Globus pallidus (tissue), 1 donor: ENCODE measurements at regions not wholly inside any gene's neighbourhood (a gene's known extent, or its start where the extent isn't known, plus 50 kb on each side); places are given as distances from the start of the nearest gene placed in this dataset.
"Not testable (repeated sequence)": the region's sequence is repeated elsewhere in the genome, so short reads cannot be mapped to it uniquely, and the experiment has no call there.

Experiments used
- DNase-seq: peaks from one replicate; pipeline ENCODE4 v3.0.0-alpha.2; 2015; ENCODE audit warnings: low spot score

DNA sequence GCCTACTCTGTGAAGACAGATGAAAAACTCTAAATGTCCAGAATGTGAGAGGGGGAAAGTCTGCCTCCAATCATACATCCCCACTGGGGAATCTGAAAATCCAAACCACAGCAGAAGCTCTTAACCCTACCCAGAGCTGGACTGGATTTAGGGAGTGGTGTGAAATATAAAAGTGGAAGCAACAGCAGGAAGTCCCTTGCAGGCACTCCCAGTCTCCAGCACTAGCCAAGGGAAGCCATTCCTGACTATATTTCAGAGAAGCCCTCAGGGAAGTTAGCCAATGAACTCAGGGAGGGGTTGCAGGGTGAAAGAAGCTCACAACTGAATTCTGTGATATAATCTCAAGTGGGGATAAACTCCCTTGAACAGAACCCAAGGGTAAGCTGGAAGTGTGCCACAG lies 51.5 kb downstream of the CRPPA start:
- no peak for DNase-seq

GRCh38 chr7:16369309-16369708 lies 52.0 kb downstream of the CRPPA start:
- DNase-seq: not testable (repeated sequence)

DNA sequence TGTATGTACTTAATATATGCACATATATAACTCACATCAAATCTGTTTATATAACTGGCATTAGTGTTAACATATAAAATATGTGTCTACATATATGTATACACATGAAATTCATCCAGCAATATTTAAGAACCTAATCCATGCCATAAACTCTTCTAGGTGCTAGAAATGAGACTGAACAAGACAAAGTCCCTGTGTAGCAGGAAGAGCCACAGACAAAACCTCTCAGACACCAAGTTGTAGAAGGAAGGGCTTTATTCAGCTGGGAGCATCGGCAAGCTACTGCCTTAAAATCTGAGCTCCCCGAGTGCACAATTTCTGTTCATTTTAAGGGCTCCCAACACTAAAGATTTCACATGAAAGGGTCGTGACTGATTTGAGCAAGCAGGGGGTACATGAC lies 52.5 kb downstream of the CRPPA start:
- no peak for DNase-seq

- no peak for DNase-seq
Observed at GRCh38 chr7:16367115-16367514, 54.2 kb downstream of the CRPPA start.

- no peak for DNase-seq
Observed at GRCh38 chr7:16365952-16366351, 55.4 kb downstream of the CRPPA start.

- DNase-seq: no peak
Observed at GRCh38 chr7:16365177-16365576, 56.2 kb downstream of the CRPPA start.

- no peak for DNase-seq
Observed at GRCh38 chr7:16359216-16359615, 62.1 kb downstream of the CRPPA start.

DNA sequence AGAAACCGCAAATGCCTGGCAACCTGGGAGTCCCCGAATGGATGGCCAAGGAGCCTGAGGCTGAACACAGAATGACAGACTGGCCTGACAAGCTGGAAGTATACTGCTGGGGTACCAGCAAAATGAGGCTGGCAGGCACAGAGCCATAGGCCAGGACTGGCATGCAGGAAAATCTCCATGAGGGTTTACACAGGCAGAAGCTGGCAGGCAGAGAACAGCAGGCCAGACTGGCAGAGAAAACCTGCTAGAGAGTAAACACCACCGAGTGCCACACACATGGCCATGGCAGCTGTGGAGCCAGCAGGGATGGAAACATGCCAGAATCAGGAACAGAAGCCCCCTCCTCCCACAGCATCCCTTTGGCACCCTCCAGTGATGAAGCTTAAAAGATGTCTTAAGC lies 63.4 kb downstream of the CRPPA start:
- no peak for DNase-seq

DNA sequence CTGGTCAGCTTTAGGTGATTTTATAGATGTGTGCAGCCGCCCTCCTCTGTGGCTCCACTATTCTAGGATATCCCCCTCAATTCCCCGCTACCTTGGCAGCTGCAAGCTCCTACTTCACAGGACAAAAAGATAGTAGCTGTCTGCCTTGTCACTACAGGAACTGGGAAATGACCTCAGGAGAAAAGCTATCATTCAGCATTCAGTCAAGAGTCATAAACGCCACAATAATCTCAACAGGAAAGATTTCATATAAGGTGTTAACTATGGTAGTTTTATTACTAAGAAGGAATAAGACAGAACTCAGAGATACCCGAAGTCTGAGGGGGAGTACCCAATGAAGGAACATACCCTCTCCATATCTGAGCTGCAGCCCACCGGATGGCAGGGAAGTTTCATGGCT lies 63.9 kb downstream of the CRPPA start:
- no peak for DNase-seq

- DNase-seq: no peak
Observed at GRCh38 chr7:16356301-16356958, 64.9 kb downstream of the CRPPA start.

DNA sequence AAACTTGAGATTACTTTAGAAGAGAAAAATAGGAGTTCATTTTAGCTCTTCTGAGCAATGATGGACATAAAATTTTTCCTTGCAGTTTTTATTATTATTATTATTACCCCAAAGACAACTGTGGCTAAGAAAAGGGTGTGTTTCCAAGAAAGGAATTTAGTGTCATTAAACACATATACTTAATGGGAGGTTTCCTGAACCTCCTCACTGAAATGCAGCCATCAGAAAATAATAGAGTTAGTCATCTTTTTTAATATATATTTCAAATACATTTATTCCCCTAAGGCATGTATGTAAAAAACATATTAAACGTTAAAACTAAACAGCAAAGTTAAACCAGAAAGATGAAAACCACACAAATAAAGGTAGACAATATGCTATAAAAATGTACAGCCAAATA lies 66.8 kb downstream of the CRPPA start:
- no peak for DNase-seq

- no peak for DNase-seq
Observed at GRCh38 chr7:16353226-16353625, 68.1 kb downstream of the CRPPA start.

DNA sequence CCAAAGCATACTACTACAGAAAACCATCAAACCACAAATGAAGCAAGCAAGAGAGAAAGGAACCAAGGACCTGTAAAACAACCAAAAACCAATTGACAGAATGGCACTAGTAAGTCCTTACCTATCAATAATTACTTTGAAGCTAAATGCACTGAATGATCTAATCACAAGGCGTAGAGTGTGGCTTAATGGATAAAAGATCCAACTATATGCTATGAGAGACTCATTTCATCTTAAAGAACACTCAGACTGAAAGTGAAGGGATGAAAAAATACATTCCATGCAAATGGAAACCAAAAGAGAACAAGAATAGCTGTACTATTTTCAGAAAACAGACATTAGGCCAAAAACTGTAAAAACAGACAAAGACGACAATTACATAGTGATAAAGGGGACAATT lies 70.7 kb downstream of the CRPPA start:
- no peak for DNase-seq

DNA sequence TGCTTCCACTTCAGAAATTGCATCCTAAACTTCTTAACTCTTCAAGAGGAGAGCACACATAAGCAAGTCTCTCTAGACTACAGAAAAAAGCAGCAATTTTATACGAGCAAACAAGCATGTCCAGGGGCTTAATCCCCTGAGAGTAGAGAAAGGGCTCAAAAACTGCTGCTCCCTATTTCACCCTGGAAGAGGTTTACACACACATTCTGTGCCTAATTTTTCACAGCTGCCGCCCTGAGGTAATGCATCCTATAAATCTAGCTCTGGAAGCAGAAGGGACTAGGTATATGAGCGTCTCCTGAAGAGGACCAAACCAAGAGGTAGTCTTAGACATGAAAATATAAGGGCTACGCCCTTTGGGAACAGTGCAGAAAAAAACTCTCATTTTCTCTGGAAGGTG lies 73.1 kb downstream of the CRPPA start:
- DNase-seq: no peak

GRCh38 chr7:16347827-16348192 lies 73.5 kb downstream of the CRPPA start:
- no peak for DNase-seq

DNA sequence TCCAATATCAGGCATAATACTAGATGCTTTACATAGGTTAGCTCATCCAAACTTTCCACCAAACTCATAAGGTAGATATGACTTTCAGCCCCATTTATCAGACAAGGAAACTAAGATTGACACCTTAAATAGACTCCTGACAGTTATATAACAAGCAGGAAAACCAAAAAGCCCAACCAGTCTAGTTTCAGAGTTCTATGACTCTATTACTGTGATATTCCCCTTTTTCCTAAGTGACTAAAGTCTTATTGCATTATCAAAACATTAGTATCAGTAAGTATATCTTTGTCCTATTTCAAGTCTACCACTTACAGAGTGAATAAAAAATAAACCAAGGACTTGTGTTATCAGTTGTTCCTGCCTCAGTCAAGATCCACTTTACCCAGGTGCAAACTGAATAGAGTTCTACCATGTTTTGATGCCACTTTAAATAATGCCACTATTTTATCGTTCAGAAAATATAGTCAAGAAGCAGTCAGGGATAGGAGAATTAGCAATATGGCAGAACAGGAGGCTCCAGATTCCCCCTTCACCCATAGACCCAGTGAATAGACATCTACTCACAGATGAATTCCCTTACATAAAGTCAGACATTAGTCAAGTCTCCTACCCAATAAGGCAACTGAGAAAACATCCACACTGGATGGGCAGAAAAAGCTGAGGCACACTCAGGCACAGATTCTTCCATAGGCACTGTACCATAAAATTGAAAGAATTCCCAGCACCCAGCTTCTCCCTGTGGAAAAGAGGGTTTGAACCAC lies 74.1 kb downstream of the CRPPA start:
- no peak for DNase-seq

GRCh38 chr7:16345979-16346958 lies 75.1 kb downstream of the CRPPA start:
- no peak for DNase-seq

- DNase-seq: no peak
Observed at GRCh38 chr7:16344927-16345326, 76.4 kb downstream of the CRPPA start.

DNA sequence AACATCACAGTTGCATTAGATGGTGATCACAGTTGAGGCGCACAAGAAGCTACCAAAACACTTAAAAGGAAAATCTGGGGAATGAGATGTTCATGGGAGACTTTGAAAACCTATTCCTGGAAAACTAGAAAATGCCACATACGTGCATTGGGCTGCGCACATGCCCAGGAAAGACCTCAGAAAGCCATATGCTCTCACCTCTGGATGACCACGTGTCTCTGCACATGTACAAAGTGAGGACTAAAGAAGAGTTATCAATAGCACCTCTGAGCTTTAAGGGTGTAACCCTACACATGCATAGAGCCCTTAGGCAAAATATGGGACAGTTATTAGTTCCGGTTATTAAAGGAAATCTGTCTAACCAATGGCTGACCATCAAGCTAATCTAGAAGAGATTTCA lies 77.7 kb downstream of the CRPPA start:
- no peak for DNase-seq

DNA sequence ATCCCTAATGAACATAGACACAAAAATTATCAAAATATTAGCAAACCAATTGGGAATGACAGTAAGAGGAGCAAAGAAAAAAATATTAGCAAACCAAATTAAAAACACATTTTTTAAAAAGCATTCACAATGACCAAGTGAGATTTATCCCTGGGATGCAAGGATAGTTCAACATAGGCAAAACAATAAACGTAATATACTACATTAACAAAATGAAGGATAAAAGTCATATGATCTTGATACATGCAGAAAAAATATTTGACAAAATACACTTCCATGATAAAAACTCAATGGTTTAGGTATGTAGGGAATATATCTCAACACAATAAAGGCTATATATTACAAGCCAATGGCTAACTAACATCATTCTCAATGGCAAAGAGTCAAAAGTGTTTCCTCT lies 83.3 kb downstream of the CRPPA start:
- no peak for DNase-seq

- DNase-seq: no peak
Observed at GRCh38 chr7:16326106-16326505, 95.2 kb downstream of the CRPPA start.

DNA sequence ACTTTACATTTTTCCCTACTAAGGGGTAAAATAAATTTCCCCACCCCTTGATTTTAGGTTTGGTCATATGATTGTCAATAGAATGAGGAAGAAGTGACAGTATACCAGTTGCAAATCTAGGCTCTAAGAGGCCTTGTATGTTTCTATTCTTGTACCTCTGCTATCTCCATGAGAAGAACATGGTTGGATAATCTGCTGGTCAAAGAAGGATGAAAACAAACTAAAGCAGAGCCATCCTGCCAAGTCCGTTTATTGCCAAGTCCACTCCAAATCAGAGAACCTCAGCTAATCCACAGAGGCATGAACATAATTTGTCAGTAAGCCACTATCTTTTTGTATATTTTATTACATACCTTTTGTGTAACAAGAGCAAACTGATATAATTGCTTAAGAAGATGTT lies 98.0 kb downstream of the CRPPA start:
- no peak for DNase-seq
